HL-60 (cell line): ENCODE measurements at regions not wholly inside any gene's neighbourhood (a gene's known extent, or its start where the extent isn't known, plus 50 kb on each side); places are given as distances from the start of the nearest gene placed in this dataset.

ENCODE experiments used
- DNase-seq, 2 experiments: peaks; one replicate each; pipeline ENCODE4 v3.0.0-alpha.2; 2010 to 2020; ENCODE audit warnings: low read depth in 1 of 2, low spot score in 1 of 2
- H3K27ac ChIP-seq: fragments of 250-450 bp; sonication (Bioruptor Pico); replicated peaks from 2 replicates; pipeline ENCODE4 v1.5.1; 2020; ENCODE audit warnings: mild to moderate bottlenecking, moderate library complexity
- H3K27me3 ChIP-seq: fragments of 250-450 bp; sonication (Bioruptor Pico); 2 replicates; pipeline ENCODE4 v1.5.1; 2021; ENCODE audit warnings: mild to moderate bottlenecking, moderate library complexity; ENCODE audit not compliant: insufficient read depth, poor library complexity, severe bottlenecking
- H3K4me3 ChIP-seq: replicated peaks from 2 replicates; pipeline ENCODE4 v1.5.1; 2011; ENCODE audit warnings: mild to moderate bottlenecking, control low read depth, low read length; ENCODE audit not compliant: insufficient read depth
- GABPA ChIP-seq: IDR thresholded peaks from 2 replicates; pipeline ENCODE4 v1.6.1; 2012; ENCODE audit warnings: low read depth
- POLR2AphosphoS5 ChIP-seq: IDR thresholded peaks from 2 replicates; pipeline ENCODE4 v1.6.1; 2012; ENCODE audit warnings: low read depth
- SPI1 ChIP-seq: IDR thresholded peaks from 2 replicates; pipeline ENCODE4 v1.6.1; 2012; ENCODE audit warnings: low read depth, mild to moderate bottlenecking, borderline replicate concordance
- TF ChIP-seq, protein P1 (sequence below): IDR thresholded peaks from 2 replicates; pipeline ENCODE4 v1.6.1; 2012; ENCODE audit warnings: low read depth; ENCODE audit not compliant: insufficient replicate concordance
- TF ChIP-seq, protein P2 (sequence below): IDR thresholded peaks from one replicate; pipeline ENCODE4 v1.5.1; 2011; ENCODE audit warnings: low read length, control low read depth, inconsistent platforms; ENCODE audit not compliant: insufficient read depth

DNA sequence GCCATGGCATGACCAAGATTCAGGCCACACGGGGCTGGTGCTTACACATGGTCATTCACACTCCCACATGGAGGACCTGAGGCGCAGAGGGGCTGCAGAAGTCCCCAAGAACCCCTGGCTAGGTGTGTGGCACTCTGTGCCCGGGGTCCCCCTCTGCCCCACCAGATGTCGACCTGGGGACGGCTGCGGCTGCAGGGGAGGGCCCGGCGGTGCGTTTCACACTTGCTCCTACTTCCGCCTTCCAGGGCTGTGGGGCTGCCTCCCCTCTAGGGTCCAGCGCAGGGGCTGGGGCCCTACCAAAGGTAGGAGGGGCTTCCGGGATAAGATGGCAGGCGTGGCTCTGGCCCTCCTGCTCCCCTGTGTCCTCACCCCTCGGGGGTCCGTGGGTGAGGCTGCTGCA, 81.1 kb upstream of the SLCO4A1 start:
- Histone ChIP-seq H3K27me3 (peaks cover 3% of the 10 kb centered on the region), H3K27ac (no peak overlapping the region), H3K4me3 (no peak overlapping the region)
- DNase-seq = no peak
- TF ChIP-seq, protein P1, sequence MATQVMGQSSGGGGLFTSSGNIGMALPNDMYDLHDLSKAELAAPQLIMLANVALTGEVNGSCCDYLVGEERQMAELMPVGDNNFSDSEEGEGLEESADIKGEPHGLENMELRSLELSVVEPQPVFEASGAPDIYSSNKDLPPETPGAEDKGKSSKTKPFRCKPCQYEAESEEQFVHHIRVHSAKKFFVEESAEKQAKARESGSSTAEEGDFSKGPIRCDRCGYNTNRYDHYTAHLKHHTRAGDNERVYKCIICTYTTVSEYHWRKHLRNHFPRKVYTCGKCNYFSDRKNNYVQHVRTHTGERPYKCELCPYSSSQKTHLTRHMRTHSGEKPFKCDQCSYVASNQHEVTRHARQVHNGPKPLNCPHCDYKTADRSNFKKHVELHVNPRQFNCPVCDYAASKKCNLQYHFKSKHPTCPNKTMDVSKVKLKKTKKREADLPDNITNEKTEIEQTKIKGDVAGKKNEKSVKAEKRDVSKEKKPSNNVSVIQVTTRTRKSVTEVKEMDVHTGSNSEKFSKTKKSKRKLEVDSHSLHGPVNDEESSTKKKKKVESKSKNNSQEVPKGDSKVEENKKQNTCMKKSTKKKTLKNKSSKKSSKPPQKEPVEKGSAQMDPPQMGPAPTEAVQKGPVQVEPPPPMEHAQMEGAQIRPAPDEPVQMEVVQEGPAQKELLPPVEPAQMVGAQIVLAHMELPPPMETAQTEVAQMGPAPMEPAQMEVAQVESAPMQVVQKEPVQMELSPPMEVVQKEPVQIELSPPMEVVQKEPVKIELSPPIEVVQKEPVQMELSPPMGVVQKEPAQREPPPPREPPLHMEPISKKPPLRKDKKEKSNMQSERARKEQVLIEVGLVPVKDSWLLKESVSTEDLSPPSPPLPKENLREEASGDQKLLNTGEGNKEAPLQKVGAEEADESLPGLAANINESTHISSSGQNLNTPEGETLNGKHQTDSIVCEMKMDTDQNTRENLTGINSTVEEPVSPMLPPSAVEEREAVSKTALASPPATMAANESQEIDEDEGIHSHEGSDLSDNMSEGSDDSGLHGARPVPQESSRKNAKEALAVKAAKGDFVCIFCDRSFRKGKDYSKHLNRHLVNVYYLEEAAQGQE = no peak
- no peak for TF ChIP-seq SPI1
- TF ChIP-seq, protein P2, sequence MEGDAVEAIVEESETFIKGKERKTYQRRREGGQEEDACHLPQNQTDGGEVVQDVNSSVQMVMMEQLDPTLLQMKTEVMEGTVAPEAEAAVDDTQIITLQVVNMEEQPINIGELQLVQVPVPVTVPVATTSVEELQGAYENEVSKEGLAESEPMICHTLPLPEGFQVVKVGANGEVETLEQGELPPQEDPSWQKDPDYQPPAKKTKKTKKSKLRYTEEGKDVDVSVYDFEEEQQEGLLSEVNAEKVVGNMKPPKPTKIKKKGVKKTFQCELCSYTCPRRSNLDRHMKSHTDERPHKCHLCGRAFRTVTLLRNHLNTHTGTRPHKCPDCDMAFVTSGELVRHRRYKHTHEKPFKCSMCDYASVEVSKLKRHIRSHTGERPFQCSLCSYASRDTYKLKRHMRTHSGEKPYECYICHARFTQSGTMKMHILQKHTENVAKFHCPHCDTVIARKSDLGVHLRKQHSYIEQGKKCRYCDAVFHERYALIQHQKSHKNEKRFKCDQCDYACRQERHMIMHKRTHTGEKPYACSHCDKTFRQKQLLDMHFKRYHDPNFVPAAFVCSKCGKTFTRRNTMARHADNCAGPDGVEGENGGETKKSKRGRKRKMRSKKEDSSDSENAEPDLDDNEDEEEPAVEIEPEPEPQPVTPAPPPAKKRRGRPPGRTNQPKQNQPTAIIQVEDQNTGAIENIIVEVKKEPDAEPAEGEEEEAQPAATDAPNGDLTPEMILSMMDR = no peak
- TF ChIP-seq GABPA = no peak
- TF ChIP-seq POLR2AphosphoS5 = no peak

DNA sequence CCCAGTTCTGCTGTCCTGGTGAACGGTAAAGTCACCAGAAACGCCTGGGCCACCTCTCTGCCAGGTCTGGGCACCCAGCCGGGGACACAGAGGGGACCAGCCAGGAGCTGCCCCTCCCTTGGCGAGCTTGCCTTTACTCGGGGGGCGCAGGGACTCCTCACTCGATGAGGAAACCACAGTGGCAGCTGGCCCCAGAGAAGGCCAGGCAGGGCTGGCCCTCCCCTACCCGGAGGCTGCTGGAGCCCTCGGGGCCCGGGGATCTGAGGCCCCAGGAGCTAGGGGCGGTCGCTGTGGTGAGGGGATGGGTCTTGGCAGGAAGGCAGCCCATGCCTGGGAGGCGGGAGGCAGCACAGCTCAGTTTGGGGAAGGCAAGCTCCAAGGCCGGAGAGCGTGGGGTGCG, 80.4 kb upstream of the SLCO4A1 start:
- no peak for TF ChIP-seq POLR2AphosphoS5
- TF ChIP-seq, protein P2 = no peak
- TF ChIP-seq SPI1 = no peak
- TF ChIP-seq, protein P1 = no peak
- TF ChIP-seq GABPA = no peak
- Histone ChIP-seq H3K27me3 (no peaks in the 10 kb centered on the region), H3K27ac (no peak overlapping the region)

GRCh38 chr20:62562831-62563230, 79.5 kb upstream of the SLCO4A1 start:
- Histone ChIP-seq H3K4me3 (no peak overlapping the region), H3K27me3 (no peaks in the 10 kb centered on the region), H3K27ac (no peak overlapping the region)
- TF ChIP-seq POLR2AphosphoS5 (no peak), SPI1 (no peak), GABPA (no peak)
- TF ChIP-seq, protein P1 = no peak
- TF ChIP-seq, protein P2 = no peak
- no peak for DNase-seq

More for the DNA sequence above, 80.4 kb upstream of the SLCO4A1 start:
- DNase-seq = no peak
- no peak overlapping the region for H3K4me3 ChIP-seq
